ENCODE measurements at regions not wholly inside any gene's neighbourhood (a gene's known extent, or its start where the extent isn't known, plus 50 kb on each side); places are given as distances from the start of the nearest gene placed in this dataset.

DNA sequence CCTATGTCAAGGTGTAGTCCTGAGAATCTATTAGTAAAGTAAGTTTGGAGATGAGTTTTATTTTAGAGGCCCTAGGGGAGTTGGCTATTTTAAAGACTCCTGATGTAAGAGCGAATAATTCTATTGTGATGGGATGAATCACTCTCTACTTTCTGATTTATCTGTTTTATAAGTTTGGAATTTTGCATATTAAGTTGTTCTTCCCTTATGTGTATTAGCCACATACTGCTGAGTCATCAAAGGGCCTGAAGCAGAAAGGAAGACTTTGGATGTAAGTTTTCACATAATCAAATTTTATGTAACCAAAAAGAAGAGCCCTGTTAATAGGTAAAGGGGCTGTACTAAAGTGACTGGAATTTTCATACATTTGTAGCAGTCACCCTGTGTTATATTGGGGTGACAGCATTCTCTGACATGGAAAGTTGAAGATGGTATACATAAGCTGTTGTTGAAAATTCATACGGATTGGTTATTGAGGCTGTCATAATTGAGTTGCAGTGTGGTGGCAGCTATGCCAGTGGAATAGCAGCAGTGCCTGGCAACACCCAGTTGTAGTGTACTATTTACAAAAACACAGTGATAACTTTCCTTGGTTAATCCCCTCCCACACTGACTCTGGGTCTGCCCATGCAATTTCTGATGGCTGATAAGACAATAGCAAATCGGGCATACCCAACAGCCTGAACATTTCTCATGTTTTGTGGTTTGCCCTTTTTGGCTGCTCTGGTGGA lies 90.6 kb upstream of the NTM start:
- H3K27ac ChIP-seq (ENCODE audit: low read depth in 1 of 3, low read length in 2 of 3): no peak overlapping the region
- no peak overlapping the region for H3K4me3 ChIP-seq (ENCODE audit: low read depth in 1 of 3, low read length in 3 of 3)
- no peaks in the 10 kb centered on the region for H3K9me3 ChIP-seq (ENCODE audit: control insufficient read depth in 2 of 2, insufficient read depth in 1 of 2, low read depth in 1 of 2, low read length in 1 of 2)
- no peaks in the 10 kb centered on the region for H3K27me3 ChIP-seq (ENCODE audit: control insufficient read depth in 3 of 3, insufficient read depth in 3 of 3, low read length in 3 of 3)
- WGBS, 3 donors: 86 to 94% (median 88%) methylated on average over 3 of the region's 3 CpGs
- H3K36me3 ChIP-seq (ENCODE audit: control insufficient read depth in 3 of 3, insufficient read depth in 2 of 3, low read depth in 1 of 3, low read length in 3 of 3): no peaks in the 10 kb centered on the region
- no peak for DNase-seq
- FAIRE-seq: no peak
- no peaks in the 10 kb centered on the region for H3K4me1 ChIP-seq (ENCODE audit: control insufficient read depth in 3 of 3, insufficient read depth in 2 of 3, low read depth in 1 of 3, low read length in 2 of 3)

DNA sequence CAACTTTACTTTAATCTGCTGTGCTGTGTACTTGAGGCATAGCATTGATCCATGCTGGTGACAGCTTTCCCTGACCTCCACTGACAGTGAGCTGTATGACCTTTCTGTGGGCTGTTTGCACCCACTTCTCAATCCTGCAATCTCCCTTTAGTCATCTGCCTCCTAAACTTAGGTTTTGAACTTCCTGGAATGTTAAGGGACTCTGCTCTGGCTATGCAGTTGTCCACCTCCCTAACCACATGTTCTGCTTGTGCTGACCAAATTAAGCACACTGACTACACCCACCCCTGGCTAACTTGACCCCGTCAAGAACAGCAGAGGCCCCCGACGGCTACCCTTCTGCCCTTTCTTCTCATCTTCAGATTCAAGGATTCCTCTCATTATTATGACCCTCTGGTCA lies 89.1 kb upstream of the NTM start:
- DNase-seq: no peak
- Histone ChIP-seq H3K4me3 (ENCODE audit: low read depth in 1 of 3, low read length in 3 of 3) (no peak overlapping the region), H3K4me1 (ENCODE audit: control insufficient read depth in 3 of 3, insufficient read depth in 2 of 3, low read depth in 1 of 3, low read length in 2 of 3) (no peaks in the 10 kb centered on the region), H3K27ac (ENCODE audit: low read depth in 1 of 3, low read length in 2 of 3) (no peak overlapping the region), H3K9me3 (ENCODE audit: control insufficient read depth in 2 of 2, insufficient read depth in 1 of 2, low read depth in 1 of 2, low read length in 1 of 2) (no peaks in the 10 kb centered on the region), H3K36me3 (ENCODE audit: control insufficient read depth in 3 of 3, insufficient read depth in 2 of 3, low read depth in 1 of 3, low read length in 3 of 3) (no peaks in the 10 kb centered on the region), H3K27me3 (ENCODE audit: control insufficient read depth in 3 of 3, insufficient read depth in 3 of 3, low read length in 3 of 3) (no peaks in the 10 kb centered on the region)
- 92 to 95% (median 92%) methylated on average over 3 of the region's 3 CpGs for WGBS, 3 donors
- no peak for FAIRE-seq

DNA sequence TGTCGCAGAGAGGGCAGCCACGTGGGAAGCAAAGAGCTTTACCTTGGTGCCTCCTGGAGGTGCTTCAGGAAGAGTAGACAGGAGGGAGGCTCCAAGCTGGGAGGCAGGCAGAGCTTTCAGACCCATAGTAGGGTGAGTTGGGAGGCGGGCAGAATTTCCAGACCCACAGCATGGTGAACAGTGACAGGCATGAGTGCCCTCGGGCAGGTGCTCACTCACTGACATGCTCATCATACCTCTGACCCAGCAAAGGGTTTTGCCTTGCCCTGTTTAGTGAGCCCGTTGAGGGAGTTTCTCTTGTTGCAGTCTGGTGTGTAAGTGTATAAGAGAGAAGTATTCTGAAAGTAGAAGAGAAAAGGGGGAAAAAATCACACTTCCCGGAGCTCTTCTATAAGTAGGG lies 86.4 kb upstream of the NTM start:
- H3K4me3 ChIP-seq (ENCODE audit: low read depth in 1 of 3, low read length in 3 of 3): no peak overlapping the region
- 73 to 79% (median 73%) methylated on average over 6 of the region's 6 CpGs for WGBS, 3 donors
- no peak for FAIRE-seq

DNA sequence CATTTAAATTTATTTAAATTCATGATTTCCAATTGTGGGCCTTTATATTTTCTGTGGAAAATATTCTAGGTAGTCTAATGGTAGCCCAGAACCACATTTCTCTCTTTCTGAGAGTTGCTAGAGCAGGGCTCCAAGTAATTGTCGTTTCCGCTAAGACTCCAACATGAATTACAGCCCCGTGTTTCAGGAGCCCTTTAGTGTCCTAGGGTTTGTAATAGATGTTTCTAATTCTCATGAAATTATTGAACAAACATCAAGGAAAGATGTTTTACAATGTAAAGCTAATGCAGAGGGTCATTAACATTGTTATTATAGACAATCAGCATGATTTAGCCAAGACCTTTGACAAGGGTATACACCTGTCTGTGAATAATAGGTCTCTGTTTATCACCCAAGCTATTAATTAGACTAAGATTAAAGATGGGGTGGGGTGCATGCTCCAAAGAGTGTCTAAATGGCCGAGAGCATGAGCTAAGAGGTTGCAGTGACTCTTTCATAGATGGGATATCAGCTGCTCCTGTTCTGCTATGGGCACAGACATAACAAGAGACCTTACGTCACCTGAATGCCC lies 81.8 kb upstream of the NTM start:
- no peak overlapping the region for H3K4me3 ChIP-seq (ENCODE audit: low read depth in 1 of 3, low read length in 3 of 3)
- H3K27ac ChIP-seq (ENCODE audit: low read depth in 1 of 3, low read length in 2 of 3): no peak overlapping the region
- no peaks in the 10 kb centered on the region for H3K9me3 ChIP-seq (ENCODE audit: control insufficient read depth in 2 of 2, insufficient read depth in 1 of 2, low read depth in 1 of 2, low read length in 1 of 2)
- H3K36me3 ChIP-seq (ENCODE audit: control insufficient read depth in 3 of 3, insufficient read depth in 2 of 3, low read depth in 1 of 3, low read length in 3 of 3): no peaks in the 10 kb centered on the region
- FAIRE-seq (no peak), DNase-seq (no peak)
- 45 to 72% (median 54%) methylated on average over 5 of the region's 5 CpGs for WGBS, 3 donors
- no peaks in the 10 kb centered on the region for H3K27me3 ChIP-seq (ENCODE audit: control insufficient read depth in 3 of 3, insufficient read depth in 3 of 3, low read length in 3 of 3)
- H3K4me1 ChIP-seq (ENCODE audit: control insufficient read depth in 3 of 3, insufficient read depth in 2 of 3, low read depth in 1 of 3, low read length in 2 of 3): no peaks in the 10 kb centered on the region

More for the DNA sequence above, 86.4 kb upstream of the NTM start:
- Histone ChIP-seq H3K4me1 (ENCODE audit: control insufficient read depth in 3 of 3, insufficient read depth in 2 of 3, low read depth in 1 of 3, low read length in 2 of 3) (no peaks in the 10 kb centered on the region), H3K27me3 (ENCODE audit: control insufficient read depth in 3 of 3, insufficient read depth in 3 of 3, low read length in 3 of 3) (no peaks in the 10 kb centered on the region), H3K27ac (ENCODE audit: low read depth in 1 of 3, low read length in 2 of 3) (no peak overlapping the region), H3K9me3 (ENCODE audit: control insufficient read depth in 2 of 2, insufficient read depth in 1 of 2, low read depth in 1 of 2, low read length in 1 of 2) (no peaks in the 10 kb centered on the region), H3K36me3 (ENCODE audit: control insufficient read depth in 3 of 3, insufficient read depth in 2 of 3, low read depth in 1 of 3, low read length in 3 of 3) (no peaks in the 10 kb centered on the region)
- DNase-seq: no peak

DNA sequence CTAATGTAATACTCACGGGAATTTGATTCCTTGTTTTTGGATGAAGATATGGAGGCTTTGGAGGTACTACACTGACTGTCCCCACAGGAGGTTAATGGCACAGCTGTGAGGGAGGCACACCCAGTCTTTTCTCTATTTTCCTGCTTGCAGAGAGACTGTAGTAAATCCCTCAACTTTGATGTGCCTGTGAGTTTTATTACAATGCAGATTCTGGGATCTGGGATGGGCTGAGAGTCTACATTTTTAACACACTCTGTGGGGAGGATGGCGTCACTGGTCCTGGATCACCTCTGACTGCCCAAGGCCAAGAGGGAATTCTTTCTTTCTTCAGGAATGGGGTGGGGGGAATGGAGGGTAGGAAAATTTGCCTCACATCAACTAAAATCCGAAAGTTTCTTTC lies 80.2 kb upstream of the NTM start:
- H3K27me3 ChIP-seq (ENCODE audit: control insufficient read depth in 3 of 3, insufficient read depth in 3 of 3, low read length in 3 of 3): no peaks in the 10 kb centered on the region
- H3K36me3 ChIP-seq (ENCODE audit: control insufficient read depth in 3 of 3, insufficient read depth in 2 of 3, low read depth in 1 of 3, low read length in 3 of 3): no peaks in the 10 kb centered on the region
- H3K4me1 ChIP-seq (ENCODE audit: control insufficient read depth in 3 of 3, insufficient read depth in 2 of 3, low read depth in 1 of 3, low read length in 2 of 3): no peaks in the 10 kb centered on the region
- H3K27ac ChIP-seq (ENCODE audit: low read depth in 1 of 3, low read length in 2 of 3): no peak overlapping the region
- H3K4me3 ChIP-seq (ENCODE audit: low read depth in 1 of 3, low read length in 3 of 3): no peak overlapping the region
- no peaks in the 10 kb centered on the region for H3K9me3 ChIP-seq (ENCODE audit: control insufficient read depth in 2 of 2, insufficient read depth in 1 of 2, low read depth in 1 of 2, low read length in 1 of 2)
- DNase-seq (no peak), FAIRE-seq (no peak)
- WGBS, 3 donors: 49 to 66% (median 55%) methylated on average over 3 of the region's 3 CpGs

DNA sequence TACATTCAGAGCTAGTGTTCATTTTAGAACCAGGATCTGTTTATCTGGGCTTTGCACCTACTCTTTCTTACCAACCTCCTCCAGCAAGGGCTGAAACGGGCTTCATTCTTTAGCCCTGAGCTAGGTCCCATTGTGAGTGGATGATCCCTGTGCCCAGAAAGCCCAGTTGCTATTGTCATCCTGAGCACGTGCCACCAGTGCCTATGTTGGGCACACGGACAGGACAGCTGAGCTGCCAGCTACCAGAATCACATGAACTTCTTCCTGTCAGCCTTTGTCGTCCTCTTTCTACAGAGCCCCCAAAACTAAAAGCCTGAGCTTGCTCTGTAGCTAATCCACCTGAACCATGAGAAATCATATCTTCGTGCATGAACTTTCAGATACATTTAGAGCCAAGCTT lies 74.4 kb upstream of the NTM start:
- H3K36me3 ChIP-seq (ENCODE audit: control insufficient read depth in 3 of 3, insufficient read depth in 2 of 3, low read depth in 1 of 3, low read length in 3 of 3): no peaks in the 10 kb centered on the region
- peaks cover 0 to 7% (median 0%) of the 10 kb centered on the region in 3 donors for H3K27me3 ChIP-seq (ENCODE audit: control insufficient read depth in 3 of 3, insufficient read depth in 3 of 3, low read length in 3 of 3)
- H3K4me1 ChIP-seq (ENCODE audit: control insufficient read depth in 3 of 3, insufficient read depth in 2 of 3, low read depth in 1 of 3, low read length in 2 of 3): no peaks in the 10 kb centered on the region
- no peak overlapping the region for H3K4me3 ChIP-seq (ENCODE audit: low read depth in 1 of 3, low read length in 3 of 3)
- no peak for DNase-seq
- no peak overlapping the region for H3K27ac ChIP-seq (ENCODE audit: low read depth in 1 of 3, low read length in 2 of 3)
- no peak for FAIRE-seq
- 74 to 79% (median 77%) methylated on average over 5 of the region's 5 CpGs for WGBS, 3 donors
- no peaks in the 10 kb centered on the region for H3K9me3 ChIP-seq (ENCODE audit: control insufficient read depth in 2 of 2, insufficient read depth in 1 of 2, low read depth in 1 of 2, low read length in 1 of 2)

DNA sequence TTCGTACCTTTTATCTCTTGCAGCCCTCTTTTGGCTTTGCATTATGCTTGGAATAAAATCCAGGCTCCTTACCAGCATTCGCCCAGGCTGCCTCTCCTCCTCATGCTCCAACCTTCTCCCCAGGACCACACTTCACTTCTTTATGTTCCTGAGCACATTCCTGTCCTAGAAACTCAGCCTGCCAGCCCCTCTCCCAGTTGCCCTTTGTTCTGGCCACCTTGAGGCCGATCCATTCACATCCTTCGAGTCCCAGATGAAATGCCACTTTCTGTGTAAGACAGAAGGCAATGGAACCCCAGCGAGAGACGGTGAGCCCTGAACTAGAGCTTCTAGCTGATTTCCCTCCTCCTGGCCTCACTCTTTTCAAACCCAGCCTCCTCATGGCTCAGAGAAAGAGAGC lies 73.0 kb upstream of the NTM start:
- DNase-seq: no peak
- H3K27me3 ChIP-seq (ENCODE audit: control insufficient read depth in 3 of 3, insufficient read depth in 3 of 3, low read length in 3 of 3): peaks cover 0 to 7% (median 0%) of the 10 kb centered on the region in 3 donors
- no peak overlapping the region for H3K4me3 ChIP-seq (ENCODE audit: low read depth in 1 of 3, low read length in 3 of 3)
- no peak for FAIRE-seq
- WGBS, 3 donors: 67 to 82% (median 77%) methylated on average over 6 of the region's 6 CpGs
- no peaks in the 10 kb centered on the region for H3K4me1 ChIP-seq (ENCODE audit: control insufficient read depth in 3 of 3, insufficient read depth in 2 of 3, low read depth in 1 of 3, low read length in 2 of 3)
- H3K36me3 ChIP-seq (ENCODE audit: control insufficient read depth in 3 of 3, insufficient read depth in 2 of 3, low read depth in 1 of 3, low read length in 3 of 3): no peaks in the 10 kb centered on the region
- no peaks in the 10 kb centered on the region for H3K9me3 ChIP-seq (ENCODE audit: control insufficient read depth in 2 of 2, insufficient read depth in 1 of 2, low read depth in 1 of 2, low read length in 1 of 2)
- no peak overlapping the region for H3K27ac ChIP-seq (ENCODE audit: low read depth in 1 of 3, low read length in 2 of 3)

DNA sequence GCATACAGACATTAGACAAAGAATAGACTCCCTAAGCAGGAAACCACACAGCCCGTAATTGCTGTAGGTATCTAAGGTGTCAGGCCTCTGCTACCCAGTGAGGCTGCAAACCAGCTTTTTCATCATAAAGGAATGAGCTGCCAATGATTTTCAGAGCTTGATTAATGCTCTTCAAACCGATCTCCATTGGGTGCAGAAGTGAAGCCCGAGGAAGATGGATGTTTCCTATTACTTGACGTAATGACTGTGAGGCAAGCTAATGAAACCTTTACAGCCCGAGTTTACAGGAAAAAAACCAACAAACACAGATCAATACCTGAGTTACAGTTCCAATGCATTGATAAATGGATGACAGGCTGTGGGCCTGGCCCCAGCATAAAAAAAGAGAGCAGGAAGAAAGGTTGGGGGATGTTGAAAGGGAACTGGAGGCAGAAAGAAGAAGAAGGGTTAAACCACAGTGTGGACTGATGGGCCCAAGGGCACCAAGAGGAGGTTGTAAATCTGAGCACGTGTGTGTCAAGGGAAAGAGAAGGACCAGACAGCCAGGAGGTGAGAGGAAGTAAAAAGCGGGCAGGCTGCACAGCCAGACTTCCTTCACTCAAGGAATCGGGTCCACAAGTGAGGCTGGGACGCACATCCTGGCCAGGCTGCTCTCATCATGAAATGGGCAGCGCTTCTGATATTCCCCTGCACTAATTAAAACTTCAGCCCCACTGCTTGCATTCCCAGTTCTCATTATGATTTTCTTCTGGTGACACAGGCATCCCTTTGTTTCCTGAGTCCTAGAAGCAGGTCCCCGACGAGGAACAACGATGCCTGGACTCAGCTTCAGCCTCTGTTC lies 70.6 kb upstream of the NTM start:
- DNase-seq (no peak), FAIRE-seq (no peak)
- H3K4me1 ChIP-seq (ENCODE audit: control insufficient read depth in 3 of 3, insufficient read depth in 2 of 3, low read depth in 1 of 3, low read length in 2 of 3): no peaks in the 10 kb centered on the region
- H3K36me3 ChIP-seq (ENCODE audit: control insufficient read depth in 3 of 3, insufficient read depth in 2 of 3, low read depth in 1 of 3, low read length in 3 of 3): no peaks in the 10 kb centered on the region
- WGBS, 3 donors: 49 to 63% (median 56%) methylated on average over 13 of the region's 13 CpGs
- H3K27ac ChIP-seq (ENCODE audit: low read depth in 1 of 3, low read length in 2 of 3): no peak overlapping the region
- peaks cover 0 to 7% (median 0%) of the 10 kb centered on the region in 3 donors for H3K27me3 ChIP-seq (ENCODE audit: control insufficient read depth in 3 of 3, insufficient read depth in 3 of 3, low read length in 3 of 3)
- no peaks in the 10 kb centered on the region for H3K9me3 ChIP-seq (ENCODE audit: control insufficient read depth in 2 of 2, insufficient read depth in 1 of 2, low read depth in 1 of 2, low read length in 1 of 2)
- no peak overlapping the region for H3K4me3 ChIP-seq (ENCODE audit: low read depth in 1 of 3, low read length in 3 of 3)
